ENCODE measurements at regions not wholly inside any gene's neighbourhood (a gene's known extent, or its start where the extent isn't known, plus 50 kb on each side); places are given as distances from the start of the nearest gene placed in this dataset.

DNA sequence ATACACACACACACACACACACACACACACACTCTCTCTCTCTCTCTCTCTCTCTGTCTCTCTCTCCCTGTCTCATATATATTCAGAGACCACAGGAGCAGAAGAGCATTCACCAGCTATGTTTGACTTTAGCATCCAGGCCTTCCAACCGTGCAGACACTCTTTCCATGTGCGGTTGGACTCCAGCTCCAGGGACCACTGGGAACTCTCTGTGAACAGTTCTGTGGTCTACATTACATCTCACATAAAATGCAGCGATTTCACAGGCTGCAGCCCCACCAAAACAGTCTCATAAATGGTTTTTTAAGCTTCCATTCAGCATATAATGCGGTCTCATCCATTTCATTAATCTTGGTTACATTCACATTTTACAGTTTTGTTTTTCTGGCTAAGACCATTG, 508.4 kb upstream of the SULF2 start:
- TF ChIP-seq ZFP30 (CRISPR knock-in tag; IDR thresholded peaks at IDR 0.05) = no peak
- TF ChIP-seq ZFP3 (CRISPR knock-in tag; IDR thresholded peaks at IDR 0.05) = no peak
- no peak for TF ChIP-seq SNAI2 (CRISPR knock-in tag; IDR thresholded peaks at IDR 0.05)
- no peak for TF ChIP-seq OSR1 (CRISPR knock-in tag; IDR thresholded peaks at IDR 0.05)
- TF ChIP-seq ARNTL (CRISPR knock-in tag; IDR thresholded peaks at IDR 0.05; ENCODE audit: borderline replicate concordance, low read depth) = no peak
- TF ChIP-seq BACH2 (CRISPR knock-in tag; IDR thresholded peaks at IDR 0.05; ENCODE audit: borderline replicate concordance) = no peak
- no peak for TF ChIP-seq TOX (CRISPR knock-in tag; IDR thresholded peaks at IDR 0.05; ENCODE audit: borderline replicate concordance)
- no peak for TF ChIP-seq ZNF565 (CRISPR knock-in tag; conservative IDR thresholded peaks at IDR 0.05; ENCODE audit: low read depth)
- TF ChIP-seq, protein P1, sequence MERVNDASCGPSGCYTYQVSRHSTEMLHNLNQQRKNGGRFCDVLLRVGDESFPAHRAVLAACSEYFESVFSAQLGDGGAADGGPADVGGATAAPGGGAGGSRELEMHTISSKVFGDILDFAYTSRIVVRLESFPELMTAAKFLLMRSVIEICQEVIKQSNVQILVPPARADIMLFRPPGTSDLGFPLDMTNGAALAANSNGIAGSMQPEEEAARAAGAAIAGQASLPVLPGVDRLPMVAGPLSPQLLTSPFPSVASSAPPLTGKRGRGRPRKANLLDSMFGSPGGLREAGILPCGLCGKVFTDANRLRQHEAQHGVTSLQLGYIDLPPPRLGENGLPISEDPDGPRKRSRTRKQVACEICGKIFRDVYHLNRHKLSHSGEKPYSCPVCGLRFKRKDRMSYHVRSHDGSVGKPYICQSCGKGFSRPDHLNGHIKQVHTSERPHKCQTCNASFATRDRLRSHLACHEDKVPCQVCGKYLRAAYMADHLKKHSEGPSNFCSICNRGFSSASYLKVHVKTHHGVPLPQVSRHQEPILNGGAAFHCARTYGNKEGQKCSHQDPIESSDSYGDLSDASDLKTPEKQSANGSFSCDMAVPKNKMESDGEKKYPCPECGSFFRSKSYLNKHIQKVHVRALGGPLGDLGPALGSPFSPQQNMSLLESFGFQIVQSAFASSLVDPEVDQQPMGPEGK (CRISPR knock-in tag; IDR thresholded peaks at IDR 0.05; ENCODE audit: borderline replicate concordance) = no peak
- TF ChIP-seq, protein P2, sequence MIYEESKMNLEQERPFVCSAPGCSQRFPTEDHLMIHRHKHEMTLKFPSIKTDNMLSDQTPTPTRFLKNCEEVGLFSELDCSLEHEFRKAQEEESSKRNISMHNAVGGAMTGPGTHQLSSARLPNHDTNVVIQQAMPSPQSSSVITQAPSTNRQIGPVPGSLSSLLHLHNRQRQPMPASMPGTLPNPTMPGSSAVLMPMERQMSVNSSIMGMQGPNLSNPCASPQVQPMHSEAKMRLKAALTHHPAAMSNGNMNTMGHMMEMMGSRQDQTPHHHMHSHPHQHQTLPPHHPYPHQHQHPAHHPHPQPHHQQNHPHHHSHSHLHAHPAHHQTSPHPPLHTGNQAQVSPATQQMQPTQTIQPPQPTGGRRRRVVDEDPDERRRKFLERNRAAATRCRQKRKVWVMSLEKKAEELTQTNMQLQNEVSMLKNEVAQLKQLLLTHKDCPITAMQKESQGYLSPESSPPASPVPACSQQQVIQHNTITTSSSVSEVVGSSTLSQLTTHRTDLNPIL (CRISPR knock-in tag; IDR thresholded peaks at IDR 0.05; ENCODE audit: low read depth) = no peak

All from SK-N-SH treated with all-trans-retinoic acid at 6 μM for 48 hours (cell line).